NCI-H146 treated with DMSO at 0.1 percent for 48 hours (cell line): ENCODE measurements at regions not wholly inside any gene's neighbourhood (a gene's known extent, or its start where the extent isn't known, plus 50 kb on each side); places are given as distances from the start of the nearest gene placed in this dataset.
A peak's percentile ranks its signal among the peaks of the same experiment; 100 is the strongest.

ENCODE experiments used
- DNase-seq: peaks from one replicate; lab custom pipeline; 2025; ENCODE audit not compliant: unreplicated experiment; lab: John Stamatoyannopoulos, UW

DNA sequence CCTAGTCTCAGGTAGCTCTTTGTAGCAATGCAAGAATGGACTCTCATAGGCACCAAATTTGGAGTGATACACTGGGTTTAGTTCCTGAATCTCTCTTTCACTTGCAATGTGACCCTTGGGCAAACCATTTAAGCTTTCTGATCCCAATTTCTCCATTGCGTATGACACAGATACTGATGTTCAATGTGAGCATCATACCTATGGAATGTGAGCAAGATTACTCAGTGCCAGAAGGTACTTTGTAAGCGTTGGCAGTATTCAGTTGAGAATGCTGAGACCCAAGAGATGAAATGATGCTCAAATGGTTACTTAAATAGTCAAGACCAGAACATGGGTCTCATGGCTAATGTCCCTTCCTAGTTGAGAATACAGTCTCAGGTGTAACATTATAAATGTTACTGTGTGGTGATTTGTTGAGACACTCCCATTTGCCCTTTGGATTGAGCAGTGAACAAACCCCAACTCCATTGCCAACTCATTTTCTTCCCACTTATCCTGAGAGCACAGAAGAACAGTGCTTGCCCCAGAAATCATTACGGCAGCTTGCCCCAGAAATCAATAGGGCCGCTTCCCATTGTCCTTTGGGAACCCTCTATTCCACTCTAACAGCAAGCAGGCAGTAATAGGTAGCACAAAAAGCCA lies 134.1 kb downstream of the SOX9 start:
- no peak for DNase-seq

DNA sequence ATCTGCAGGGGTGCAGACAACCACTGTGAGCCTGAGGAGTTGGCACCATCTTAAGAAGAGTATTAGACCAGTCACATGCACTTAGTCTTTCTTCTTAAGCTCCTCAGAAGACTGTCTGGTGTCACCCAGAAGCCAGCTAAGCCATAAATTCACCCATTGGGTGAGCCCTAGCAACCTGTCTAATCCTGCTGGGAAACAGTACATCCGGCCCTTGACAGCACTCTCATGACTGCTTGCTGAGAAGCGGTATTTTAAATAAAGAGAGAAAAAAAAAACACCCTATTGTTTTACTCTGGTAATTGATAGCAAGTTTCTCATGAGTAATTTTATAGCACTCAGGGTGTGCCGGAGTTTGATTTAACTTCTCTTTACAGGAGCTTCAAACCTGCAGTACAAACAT lies 134.7 kb downstream of the SOX9 start:
- DNase-seq, result no peak

DNA sequence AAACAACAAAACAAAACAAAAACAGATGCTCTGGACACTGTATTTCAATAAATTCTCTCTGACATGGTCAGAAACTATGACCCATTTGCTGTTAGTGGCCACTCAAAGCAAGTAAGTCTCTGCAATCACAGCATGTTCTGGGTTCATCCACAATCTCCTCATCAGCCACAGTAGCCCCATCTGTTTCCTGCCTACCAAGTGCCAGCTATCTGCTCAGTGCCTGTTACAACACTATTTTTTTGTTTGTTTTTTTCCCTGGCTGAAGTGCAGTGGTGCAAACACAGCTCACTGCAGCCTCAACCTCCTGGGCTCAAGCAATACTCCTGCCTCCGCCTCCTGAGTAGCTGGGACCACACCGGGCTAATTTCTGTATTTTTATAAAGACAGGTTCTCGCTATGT lies 137.9 kb downstream of the SOX9 start:
- no peak for DNase-seq

DNA sequence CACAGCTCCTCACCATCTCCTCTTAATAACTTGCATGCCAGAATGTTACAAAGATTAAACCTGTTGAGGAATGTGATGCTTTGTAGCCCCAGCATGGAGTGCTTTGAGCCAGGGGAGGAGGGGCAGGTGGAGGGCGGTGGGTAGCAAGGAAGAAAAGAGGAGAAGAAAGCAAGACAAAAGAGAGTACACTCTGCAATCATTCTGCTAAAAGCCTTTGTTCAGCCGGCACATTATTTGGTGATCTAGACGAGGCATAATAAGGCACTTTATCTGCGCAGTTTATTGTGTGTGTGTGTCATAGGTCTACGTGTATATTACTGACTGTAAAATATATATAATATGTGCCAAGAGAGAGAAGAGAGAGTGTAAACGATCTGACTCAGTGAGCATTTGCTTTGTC lies 139.1 kb downstream of the SOX9 start:
- DNase-seq, result no peak

DNA sequence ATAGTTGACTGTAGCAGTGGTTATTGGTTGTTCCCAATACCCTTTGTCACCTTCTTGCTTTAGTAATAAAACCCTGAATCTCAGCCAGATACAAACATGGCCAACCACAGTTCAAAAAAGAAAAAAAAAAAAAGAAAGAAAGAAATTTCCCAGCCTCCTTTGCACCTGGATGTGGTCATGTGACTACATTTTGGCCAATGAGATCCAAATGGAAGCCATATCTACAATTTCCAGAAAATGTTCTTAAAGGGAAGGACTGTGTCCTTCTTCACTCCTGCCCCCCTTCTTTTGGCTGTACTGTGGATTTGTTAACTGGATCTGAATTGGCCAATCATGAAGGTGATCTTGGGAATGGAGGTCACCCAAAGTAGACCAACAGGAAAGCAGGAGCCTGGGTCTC lies 141.9 kb downstream of the SOX9 start:
- no peak for DNase-seq

DNA sequence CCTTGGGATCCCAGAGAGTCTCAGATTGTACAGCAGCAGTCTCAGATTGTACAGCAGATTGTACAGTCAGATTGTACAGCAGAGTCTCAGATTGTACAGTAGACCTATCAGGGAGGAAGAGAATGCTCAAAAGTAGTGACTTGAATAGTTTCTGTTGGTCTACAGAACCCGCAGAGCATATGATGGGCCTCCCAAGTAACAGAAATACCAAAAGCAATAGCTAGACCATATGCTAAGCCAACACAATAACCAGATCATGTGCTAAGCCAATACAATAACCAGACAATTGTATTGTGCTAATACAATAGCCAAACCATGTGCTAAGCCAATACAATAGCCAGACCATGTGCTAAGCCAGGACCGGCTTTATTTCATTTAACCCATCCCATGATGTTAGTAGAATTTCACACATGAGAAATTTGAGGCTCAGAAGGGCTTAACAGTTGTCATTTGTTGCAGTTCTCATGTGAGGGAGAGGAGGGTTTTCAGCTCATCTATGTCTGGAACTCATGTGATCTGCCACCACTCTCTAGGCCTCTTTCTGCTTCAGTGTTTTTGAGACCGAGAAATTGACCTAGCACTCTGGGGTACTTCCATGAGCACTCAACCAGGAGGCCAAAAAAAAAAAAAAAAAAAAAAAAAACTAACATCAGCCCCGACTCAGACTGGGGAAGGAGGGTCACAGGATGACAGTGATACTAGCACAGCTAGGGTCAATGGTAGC lies 144.0 kb downstream of the SOX9 start:
- DNase-seq, result no peak

DNA sequence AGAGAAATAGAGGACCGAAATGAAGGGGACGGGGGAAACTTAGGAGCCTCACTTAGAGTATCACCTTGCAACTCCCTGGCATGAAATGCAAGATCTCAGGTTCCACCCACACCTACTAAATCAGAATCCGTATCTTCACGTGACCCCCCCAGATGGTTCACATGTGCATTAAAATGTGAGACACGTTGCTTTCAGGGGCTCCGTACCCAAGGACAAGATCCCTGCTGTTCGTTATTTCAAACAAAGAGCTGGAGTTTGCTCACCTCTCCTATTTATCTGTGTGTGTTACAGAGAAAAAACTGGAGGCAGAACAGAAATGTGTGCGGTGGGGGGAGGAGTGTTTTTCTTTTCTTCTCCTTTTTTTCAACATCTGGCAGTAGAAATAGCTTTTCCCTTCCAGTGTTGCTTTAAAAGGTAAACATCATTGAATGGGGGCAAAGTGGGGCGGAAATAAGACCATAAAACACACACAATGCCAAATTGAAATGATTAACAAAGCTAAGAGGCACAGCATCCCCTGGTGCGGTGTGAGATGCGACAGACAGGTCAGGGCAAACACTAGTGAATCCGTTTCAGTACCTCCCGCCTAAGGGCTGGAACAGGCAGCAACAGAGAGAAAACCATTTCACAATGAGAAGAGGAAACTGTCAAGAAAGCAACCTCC lies 145.4 kb downstream of the SOX9 start:
- peak; percentile 91 for DNase-seq

DNA sequence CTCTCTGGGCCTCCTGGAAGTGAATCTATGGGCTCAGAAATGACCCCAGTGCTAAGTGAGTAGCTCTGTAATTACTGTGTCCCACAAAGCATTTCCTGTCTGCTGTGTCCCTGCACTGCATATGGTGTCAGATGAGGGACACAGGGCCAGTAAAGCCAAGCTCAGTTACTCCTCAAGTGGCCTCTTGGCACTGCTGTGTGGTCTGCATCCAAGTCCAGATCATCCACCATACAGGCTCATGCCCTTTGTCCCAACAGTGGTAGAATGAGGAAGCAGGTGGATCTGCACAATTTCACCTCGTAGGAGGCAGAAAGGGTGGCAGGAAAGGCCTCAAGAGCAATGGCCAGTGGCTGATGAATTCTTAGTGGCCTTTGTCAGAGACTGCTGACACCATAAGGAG lies 146.8 kb downstream of the SOX9 start:
- no peak for DNase-seq

DNA sequence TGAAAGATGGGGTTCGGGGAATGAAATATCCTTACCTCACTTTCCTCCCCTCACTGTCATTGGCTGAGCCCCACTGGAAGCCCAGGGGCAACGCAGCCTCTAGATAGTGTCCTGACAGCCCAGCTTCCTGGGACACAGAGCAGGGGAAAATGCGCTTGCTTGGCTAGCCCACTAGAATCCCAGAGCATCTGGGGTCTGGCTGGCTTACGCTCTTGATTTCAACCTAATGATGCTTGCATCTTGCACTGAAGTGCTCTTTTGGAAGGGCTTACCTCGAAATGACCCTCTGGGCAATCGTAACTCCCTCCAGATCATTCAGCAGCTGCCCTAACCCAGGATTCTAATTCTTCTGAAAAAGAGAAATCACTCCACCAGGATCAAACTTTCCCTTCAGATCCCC lies 147.6 kb downstream of the SOX9 start:
- no peak for DNase-seq

DNA sequence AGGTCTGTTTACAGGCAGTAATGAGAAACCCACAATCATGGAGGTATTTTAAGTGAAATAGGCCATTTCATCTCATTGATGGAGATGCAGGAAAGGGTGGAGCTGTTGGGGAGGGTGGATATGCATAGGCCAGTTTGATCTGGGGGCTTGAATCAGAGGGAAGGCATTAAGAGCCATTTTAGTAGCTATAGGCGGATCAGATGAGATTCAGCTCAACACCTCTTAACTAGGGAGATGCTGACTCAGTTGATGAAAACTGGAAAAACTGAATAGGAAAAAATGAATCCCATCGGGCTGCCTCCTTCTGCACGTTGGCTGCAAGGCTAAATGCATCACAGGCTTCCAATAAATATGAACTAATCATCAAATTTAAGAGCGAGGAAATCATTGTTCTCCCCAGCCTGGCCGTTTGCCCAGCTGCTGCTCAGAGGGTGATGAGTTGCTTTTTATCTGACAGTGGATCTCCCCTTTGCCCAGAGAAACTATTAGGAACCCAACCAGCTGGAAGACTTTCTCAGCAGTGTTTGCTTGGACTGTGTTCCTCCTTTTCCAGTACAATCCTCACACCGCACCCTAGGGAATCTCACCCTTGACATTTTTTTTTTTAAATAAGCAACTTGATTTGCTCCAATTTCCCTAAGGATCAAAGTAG lies 149.6 kb downstream of the SOX9 start:
- peak; percentile 89 for DNase-seq

DNA sequence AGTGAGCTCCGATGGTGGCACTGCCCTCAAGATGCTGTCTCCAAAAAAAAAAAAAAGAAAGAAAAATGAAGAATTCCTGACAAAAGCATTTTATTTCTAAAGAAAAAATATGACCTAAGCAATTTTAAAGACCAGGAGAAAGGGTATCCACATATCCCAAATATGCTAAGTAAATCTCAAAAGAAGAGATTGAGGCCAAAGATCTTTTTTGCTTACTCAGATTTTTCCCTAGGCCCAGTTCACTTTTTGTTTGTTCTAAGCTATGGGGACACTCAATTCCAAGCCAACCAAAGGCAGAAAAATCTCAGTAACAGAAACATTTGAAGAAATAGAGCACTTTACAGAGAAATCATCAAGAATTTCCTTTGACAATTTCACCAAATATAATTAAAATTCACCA lies 150.8 kb downstream of the SOX9 start:
- DNase-seq, result no peak

DNA sequence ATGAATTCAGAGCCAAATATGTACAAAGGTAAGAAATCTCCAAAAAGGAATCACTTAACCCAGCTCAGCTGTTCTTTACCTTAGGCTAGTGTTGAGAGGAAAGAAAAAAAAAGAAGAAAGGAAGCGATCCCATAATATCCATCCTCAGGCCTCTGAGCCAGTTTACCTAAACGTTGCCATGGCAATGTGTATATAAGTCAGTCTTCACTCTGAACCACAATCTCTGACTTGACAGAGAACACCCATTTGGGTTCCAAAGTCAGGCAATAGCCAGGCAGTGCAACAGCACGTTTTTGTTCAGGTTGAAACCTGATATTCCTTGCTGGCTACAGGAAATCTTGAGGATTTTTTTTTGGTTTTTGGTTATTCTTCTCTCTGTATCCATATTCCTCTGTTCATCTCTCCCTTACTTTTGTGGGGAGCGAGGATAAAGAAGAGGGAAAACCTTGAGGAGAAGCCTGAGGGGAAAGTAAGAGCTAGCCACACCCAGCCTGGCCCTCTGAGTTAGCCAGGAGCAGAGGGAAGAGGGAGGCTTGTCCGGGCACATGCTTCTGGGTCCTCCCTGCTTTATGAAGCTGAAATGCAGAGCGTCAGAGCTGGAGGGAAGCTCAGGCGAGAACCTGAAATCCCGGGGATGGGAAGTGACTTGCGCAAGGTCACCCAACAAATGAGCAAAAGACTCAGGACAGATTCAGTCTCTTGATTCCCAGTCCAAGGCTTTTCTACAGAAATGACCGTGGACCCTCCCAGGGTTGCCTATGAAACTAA lies 152.7 kb downstream of the SOX9 start:
- DNase-seq, result no peak

DNA sequence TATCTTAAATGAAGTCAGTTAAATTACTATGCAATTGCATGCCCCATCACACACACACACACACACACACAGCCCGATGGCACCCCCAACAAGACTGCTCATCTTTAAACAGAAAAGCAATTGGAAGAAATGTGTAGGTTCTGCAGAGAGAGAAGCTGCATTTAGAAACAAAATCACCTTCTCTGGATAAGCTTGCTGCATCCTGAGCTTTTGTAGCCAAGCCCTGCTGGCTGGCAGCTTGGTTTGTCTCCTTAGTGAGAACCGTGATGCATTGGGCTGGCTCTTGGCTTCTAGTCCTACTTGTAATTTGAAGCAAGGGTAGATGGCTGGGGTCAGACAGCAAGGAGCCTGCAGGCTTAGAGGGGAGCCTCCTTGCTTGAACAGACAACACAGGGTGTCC lies 153.8 kb downstream of the SOX9 start:
- no peak for DNase-seq

DNA sequence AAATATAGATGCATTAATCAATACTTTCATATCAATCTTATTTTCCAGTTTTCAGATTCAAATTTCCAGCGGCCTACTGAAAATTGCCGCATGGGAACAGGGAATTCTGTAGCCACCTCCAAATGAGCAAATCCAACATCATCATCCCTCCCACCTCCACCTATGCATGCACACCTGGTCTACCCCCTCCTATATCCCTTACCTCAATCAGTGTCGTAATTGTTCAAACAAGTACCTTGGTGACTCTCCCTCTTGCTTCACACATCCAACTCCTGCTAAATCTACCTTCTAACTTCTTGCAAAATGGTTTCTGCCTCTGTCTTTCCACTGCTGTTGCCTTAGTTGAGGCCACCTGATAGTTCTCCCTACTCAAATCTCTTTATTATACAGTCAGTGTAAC lies 160.1 kb downstream of the SOX9 start:
- no peak for DNase-seq

DNA sequence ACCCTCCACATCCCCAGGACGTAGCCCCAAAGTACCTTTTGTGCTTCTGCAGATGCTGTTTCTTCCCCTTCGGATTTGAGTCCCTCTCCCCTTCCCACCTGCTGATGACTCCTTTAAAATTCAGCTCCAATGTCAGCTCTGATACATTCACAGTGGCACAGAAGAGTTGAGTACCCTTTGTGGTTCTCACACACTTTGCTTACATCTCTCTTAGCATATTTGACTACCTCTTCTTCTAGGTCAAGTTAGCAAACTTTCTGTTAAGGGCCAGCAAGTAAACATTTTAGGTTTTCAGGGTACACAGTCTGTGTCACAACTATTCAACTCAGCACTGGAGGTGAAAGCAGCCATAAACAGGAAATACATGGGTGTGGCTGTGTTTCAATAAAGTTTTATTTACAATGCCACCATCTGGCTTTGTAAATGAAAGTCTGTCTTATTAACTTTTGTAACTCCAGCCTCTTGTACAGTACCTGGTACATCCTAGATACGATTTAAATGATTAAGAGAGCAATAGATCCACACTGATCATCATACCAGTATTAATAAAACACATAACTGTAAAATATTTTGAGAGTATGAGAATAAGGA lies 161.7 kb downstream of the SOX9 start:
- DNase-seq, result no peak

DNA sequence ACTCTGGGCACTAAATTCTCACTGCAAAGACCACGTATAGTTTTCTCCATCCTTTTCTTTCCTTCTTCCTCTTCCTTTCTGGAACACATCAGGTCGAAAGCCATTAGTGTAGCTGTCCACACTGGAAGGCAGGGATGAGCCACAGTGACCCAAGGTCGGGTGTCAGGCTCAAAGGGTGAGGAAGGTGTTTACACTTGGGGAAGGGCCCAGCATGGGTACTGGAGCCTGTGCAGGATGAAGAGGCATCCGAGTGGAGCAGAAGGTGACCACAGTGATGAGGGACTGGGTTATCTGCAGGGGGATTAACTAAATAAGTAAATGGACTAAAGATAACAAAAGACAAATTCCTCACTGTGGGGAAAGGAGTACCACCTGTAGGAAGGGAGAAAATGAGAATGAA lies 164.0 kb downstream of the SOX9 start:
- no peak for DNase-seq

DNA sequence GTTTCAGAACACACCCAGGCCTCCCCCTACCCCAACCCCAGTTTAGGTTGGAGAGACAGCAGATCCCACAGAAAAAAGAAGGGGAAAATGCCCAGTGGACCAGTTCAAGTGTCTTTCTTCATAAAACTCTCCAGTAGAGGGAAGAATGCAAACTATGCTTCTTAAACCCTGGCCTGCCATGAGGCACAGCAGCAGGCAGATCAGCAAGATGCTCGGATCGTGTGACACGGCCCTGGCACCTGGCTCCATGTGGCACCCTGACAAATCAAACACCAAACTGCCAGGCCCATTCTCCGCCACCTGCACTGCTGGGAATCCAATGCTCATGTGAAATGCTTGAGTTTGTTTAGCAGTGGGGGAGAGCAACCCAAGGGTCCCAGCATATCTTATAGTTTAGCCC lies 166.8 kb downstream of the SOX9 start:
- DNase-seq, result no peak

DNA sequence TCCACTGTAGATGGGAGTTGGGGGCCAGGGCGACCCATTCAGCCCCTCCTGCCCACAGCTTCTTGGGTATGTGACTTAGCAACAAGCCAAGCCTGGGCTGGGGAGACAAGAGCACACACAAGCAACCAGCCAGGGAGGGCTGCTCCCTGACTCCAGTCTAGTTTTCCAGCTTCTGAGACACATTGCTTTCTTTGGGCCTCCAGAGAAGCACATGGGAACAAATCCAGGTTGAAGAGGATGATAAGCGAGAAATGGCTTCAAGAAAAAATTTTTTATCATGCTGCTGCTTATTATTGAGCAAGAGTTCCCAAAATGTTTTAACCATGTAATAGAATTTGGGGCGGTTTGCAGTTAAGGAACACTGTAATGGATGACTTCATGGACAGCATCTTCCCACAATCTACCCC lies 173.7 kb downstream of the SOX9 start:
- no peak for DNase-seq

DNA sequence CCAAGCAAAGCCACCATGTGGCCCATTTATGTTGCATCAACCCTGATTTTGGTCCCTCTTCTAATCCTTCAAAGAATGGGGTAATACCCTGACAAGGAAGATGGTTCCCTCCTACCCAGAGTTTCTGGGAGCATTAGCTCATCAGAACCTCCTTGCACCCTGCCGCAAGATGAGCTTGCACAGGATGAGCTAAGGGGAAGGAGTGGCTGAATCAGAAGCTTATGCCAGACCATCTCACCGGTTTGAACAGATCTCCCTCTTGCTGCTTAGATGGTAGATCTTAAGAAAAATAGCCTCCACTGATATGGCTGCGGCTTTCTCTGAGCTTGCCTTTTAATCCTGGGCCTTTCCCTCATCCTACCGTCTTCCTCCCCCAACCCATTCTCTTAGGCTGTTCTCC lies 175.1 kb downstream of the SOX9 start:
- no peak for DNase-seq

DNA sequence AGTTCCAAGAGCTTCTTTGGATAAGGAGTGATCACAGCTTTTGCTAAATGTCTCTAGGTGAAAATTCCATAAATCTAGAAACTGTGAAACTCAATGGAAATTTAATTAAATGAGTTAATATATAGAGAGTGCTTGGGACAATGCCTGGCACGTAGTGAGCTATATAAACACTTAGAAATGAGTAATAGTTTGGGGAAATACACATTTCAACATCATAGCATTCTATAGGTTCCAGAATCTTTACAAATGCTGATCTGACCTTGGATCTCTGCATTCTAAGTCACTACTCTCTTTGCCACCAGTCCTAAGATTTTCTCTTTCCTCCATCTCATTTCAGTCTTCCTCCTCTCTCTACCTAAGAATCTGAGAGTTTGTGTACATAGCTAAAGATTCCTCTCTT lies 175.6 kb downstream of the SOX9 start:
- no peak for DNase-seq
